ENCODE measurements at regions not wholly inside any gene's neighbourhood (a gene's known extent, or its start where the extent isn't known, plus 50 kb on each side); places are given as distances from the start of the nearest gene placed in this dataset.
"Not testable (repeated sequence)": the region's sequence is repeated elsewhere in the genome, so short reads cannot be mapped to it uniquely, and the experiment has no call there.

- not testable (repeated sequence) for TF ChIP-seq CTCF (IDR thresholded peaks at IDR 0.05; ENCODE audit: extremely low read depth in 1 of 2, insufficient read depth in 1 of 2, low read depth in 1 of 2, low read length in 2 of 2); POLR2AphosphoS5 (IDR thresholded peaks at IDR 0.05; ENCODE audit: insufficient read depth, low read depth, low read length)
Measured at GRCh38 chr5:74511770-74512169, 128.8 kb downstream of the ENC1 start.

All from endothelial cell of umbilical vein (primary cell).